Pancreas (tissue), 10 donors: ENCODE measurements at regions not wholly inside any gene's neighbourhood (a gene's known extent, or its start where the extent isn't known, plus 50 kb on each side); places are given as distances from the start of the nearest gene placed in this dataset.

Experiments
- ATAC-seq, 4 donors: fragments of 200-7000 bp; cut with Tn5 transposase; one replicate each; pipeline versions ENCODE4 v1.8.0 to v1.9.1; 2020; ENCODE audit warnings: mild to moderate bottlenecking in 4 of 4, moderate library complexity in 4 of 4
- DNase-seq, 6 donors: peaks; one replicate each; pipeline ENCODE4 v3.0.0-alpha.2; 2020
- FAIRE-seq: peaks from 2 replicates; lab custom pipeline; 2012; peaks lifted over from hg19 to GRCh38; lab: Jason Lieb, UNC
- H3K27ac ChIP-seq, 4 donors: fragments of 200-600 bp; sonication (generic); 1 replicate in 3 of 4; 2 replicates in 1 of 4; pipeline versions ENCODE4 v1.5.0 to v1.8.0; 2020
- H3K27me3 ChIP-seq, 4 donors: fragments of 200-600 bp; one replicate each; pipeline ENCODE4 v1.8.0; 2021
- H3K36me3 ChIP-seq, 3 donors: fragments of 200-600 bp; sonication (generic) in 1 of 3; one replicate each; pipeline versions ENCODE4 v1.5.0 to v1.8.0; 2020 to 2021
- H3K4me1 ChIP-seq, 3 donors: fragments of 200-600 bp; one replicate each; pipeline ENCODE4 v1.8.0; 2021
- H3K4me3 ChIP-seq, 4 donors: fragments of 200-600 bp; sonication (generic) in 2 of 4; one replicate each; pipeline versions ENCODE4 v1.5.0 to v1.8.0; 2020 to 2021
- H3K9me3 ChIP-seq, 4 donors: fragments of 200-600 bp; one replicate each; pipeline ENCODE4 v1.8.0; 2021
- WGBS, 2 donors: extraction: QIAGEN DNeasy Blood & Tissue Kit; methylation state at CpG; one replicate each; pipeline ENCODE4 v1.1.7; 2013; 5-methylcytosine and 5-hydroxymethylcytosine counted together
- intact Hi-C, 3 donors: fragments of 100-400 bp; cut with DNase I; formaldehyde crosslinking; loops; one replicate each; pipeline versions ENCODE4 v1.11.1 to v1.14.2; 2022
- TF ChIP-seq, protein P1 (sequence below), 4 donors: fragments of 200-600 bp; sonication (generic) in 3 of 4; IDR thresholded peaks; one replicate each; pipeline versions ENCODE4 v1.5.0 to v1.8.0; 2021; ENCODE audit warnings: antibody characterized with exemption in 4 of 4
- donor health status: healthy with polysubstance abuse.
- donor health status: DM: no; HTN: no; CAD: no; lungs with moderate emphysema.
- donor health status: DM: no; HTN: no; CAD: no.
- donor health status: control.
- donor health status: control.
- donor health status: Bipolar disorder and iron deficiency.
- donor health status: DM: yes; HTN: yes; CAD: no.
- donor health status: DM: no; HTN: no; CAD: no.
- donor health status: DM: no; HTN: no; CAD: no.
- donor health status: DM: yes; HTN: yes; CAD: no.

DNA sequence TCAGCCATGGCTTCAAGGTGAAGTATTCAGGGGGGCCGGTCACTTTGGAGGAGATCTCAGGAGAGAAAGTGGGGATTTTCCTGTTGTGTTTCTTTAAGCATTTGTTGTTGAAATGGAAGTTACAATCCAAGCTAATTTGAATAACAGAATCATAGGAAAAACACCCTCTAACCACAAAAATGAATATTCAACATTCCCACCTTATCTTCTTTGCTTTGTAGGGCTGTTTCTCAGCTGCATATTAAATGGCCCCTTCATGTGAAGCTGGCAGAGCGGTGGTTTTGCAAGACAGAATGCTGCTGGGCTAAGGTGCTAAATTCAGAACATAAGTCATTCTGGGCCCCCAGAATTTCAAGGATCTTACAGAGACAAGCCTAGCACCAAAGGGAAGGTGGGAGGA, 279.0 kb downstream of the RRAGC start:
- Histone ChIP-seq H3K4me1 (no peaks in the 10 kb centered on the region), H3K27me3 (peaks cover 0 to 18% (median 0%) of the 10 kb centered on the region in 4 donors), H3K4me3 (no peak overlapping the region), H3K9me3 (no peaks in the 10 kb centered on the region), H3K36me3 (no peaks in the 10 kb centered on the region), H3K27ac (no peak overlapping the region)
- TF ChIP-seq, protein P1, sequence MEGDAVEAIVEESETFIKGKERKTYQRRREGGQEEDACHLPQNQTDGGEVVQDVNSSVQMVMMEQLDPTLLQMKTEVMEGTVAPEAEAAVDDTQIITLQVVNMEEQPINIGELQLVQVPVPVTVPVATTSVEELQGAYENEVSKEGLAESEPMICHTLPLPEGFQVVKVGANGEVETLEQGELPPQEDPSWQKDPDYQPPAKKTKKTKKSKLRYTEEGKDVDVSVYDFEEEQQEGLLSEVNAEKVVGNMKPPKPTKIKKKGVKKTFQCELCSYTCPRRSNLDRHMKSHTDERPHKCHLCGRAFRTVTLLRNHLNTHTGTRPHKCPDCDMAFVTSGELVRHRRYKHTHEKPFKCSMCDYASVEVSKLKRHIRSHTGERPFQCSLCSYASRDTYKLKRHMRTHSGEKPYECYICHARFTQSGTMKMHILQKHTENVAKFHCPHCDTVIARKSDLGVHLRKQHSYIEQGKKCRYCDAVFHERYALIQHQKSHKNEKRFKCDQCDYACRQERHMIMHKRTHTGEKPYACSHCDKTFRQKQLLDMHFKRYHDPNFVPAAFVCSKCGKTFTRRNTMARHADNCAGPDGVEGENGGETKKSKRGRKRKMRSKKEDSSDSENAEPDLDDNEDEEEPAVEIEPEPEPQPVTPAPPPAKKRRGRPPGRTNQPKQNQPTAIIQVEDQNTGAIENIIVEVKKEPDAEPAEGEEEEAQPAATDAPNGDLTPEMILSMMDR (IDR thresholded peaks at IDR 0.05): no peak
- intact Hi-C loops: no loop called here
- FAIRE-seq (no peak), DNase-seq (no peak), ATAC-seq (no peak)
- WGBS, 2 donors: 75% methylated on average over 2 of the region's 2 CpGs

GRCh38 chr1:38579056-38579455, 280.5 kb downstream of the RRAGC start:
- WGBS, 2 donors: 54 to 67% methylated on average over 5 of the region's 5 CpGs
- intact Hi-C loops: no loop called here
- FAIRE-seq: no peak

GRCh38 chr1:38578271-38578951, 281.2 kb downstream of the RRAGC start:
- Histone ChIP-seq H3K4me1 (no peaks in the 10 kb centered on the region), H3K36me3 (no peaks in the 10 kb centered on the region), H3K27ac (no peak overlapping the region), H3K27me3 (peaks cover 0 to 18% (median 0%) of the 10 kb centered on the region in 4 donors), H3K4me3 (no peak overlapping the region), H3K9me3 (no peaks in the 10 kb centered on the region)
- 2 to 3% methylated on average over 65 to 66 of the region's 66 CpGs for WGBS, 2 donors
- DNase-seq: no peak
- ATAC-seq: no peak
- no peak for FAIRE-seq
- TF ChIP-seq, protein P1 (IDR thresholded peaks at IDR 0.05): no peak
- intact Hi-C loops: no loop called here

More at GRCh38 chr1:38579056-38579455, 280.5 kb downstream of the RRAGC start:
- Histone ChIP-seq H3K4me3 (no peak overlapping the region), H3K27me3 (peaks cover 0 to 18% (median 0%) of the 10 kb centered on the region in 4 donors), H3K27ac (no peak overlapping the region), H3K4me1 (no peaks in the 10 kb centered on the region), H3K9me3 (no peaks in the 10 kb centered on the region), H3K36me3 (no peaks in the 10 kb centered on the region)
- no peak for DNase-seq
- no peak for ATAC-seq
- TF ChIP-seq, protein P1 (IDR thresholded peaks at IDR 0.05): no peak

DNA sequence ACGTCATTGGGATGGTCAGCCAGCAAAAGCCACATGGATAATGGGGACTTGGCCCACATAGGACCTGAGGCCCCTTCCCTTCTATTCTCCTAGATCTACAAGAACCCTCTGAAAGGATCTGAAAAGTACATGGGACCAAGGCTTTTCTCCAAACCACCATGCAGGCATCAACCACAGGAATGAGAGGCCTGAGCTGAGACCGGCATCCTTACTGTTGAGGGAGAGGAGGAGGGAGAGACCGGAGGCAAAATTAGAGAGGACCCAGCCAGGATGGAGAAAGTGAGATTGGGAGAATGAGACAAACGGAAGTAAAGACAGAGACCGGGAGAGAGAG, 281.7 kb downstream of the RRAGC start:
- intact Hi-C loops: no loop called here
- Histone ChIP-seq H3K4me3 (no peak overlapping the region), H3K36me3 (no peaks in the 10 kb centered on the region), H3K27me3 (peaks cover 0 to 18% (median 0%) of the 10 kb centered on the region in 4 donors), H3K4me1 (no peaks in the 10 kb centered on the region), H3K27ac (no peak overlapping the region), H3K9me3 (no peaks in the 10 kb centered on the region)
- DNase-seq (no peak), ATAC-seq (no peak), FAIRE-seq (no peak)
- TF ChIP-seq, protein P1 (IDR thresholded peaks at IDR 0.05): no peak
- 7 to 14% methylated on average over 5 of the region's 5 CpGs for WGBS, 2 donors

DNA sequence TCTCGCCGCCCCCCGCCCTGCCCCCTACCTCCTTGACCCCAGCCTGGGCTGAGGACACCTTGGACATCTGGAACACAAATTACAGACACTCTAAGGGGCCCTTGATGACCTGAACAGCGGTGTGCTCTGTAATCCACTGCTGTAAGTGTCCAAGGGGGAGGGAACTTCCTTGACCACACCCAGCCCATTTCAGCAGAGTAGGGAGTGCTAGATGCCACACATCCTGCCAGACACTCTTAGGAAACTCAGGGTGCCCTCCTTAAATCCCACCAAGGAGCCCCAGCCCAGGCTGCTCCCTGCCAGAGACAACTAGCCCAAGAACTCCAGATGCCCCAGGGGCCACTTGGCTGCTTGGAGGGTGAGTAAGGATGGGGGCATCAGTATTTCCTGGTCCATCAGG, 282.2 kb downstream of the RRAGC start:
- H3K4me1 ChIP-seq: no peaks in the 10 kb centered on the region
- H3K27ac ChIP-seq: no peak overlapping the region
- no peak for ATAC-seq
- FAIRE-seq: no peak
- no peaks in the 10 kb centered on the region for H3K9me3 ChIP-seq
- no peak overlapping the region for H3K4me3 ChIP-seq
- no peaks in the 10 kb centered on the region for H3K36me3 ChIP-seq
- 30% methylated on average over 3 to 4 of the region's 4 CpGs for WGBS, 2 donors
- DNase-seq: no peak
- peaks cover 0 to 18% (median 0%) of the 10 kb centered on the region in 4 donors for H3K27me3 ChIP-seq
- TF ChIP-seq, protein P1 (IDR thresholded peaks at IDR 0.05): no peak
- intact Hi-C loops: no loop called here
